HG03175 (cell line): ENCODE measurements at regions not wholly inside any gene's neighbourhood (a gene's known extent, or its start where the extent isn't known, plus 50 kb on each side); places are given as distances from the start of the nearest gene placed in this dataset.
"Not testable (repeated sequence)": the region's sequence is repeated elsewhere in the genome, so short reads cannot be mapped to it uniquely, and the experiment has no call there.

Source experiments
- ATAC-seq: cut with Tn5 transposase; IDR thresholded peaks from one replicate; pipeline ENCODE4 v1.9.1; 2021; ENCODE audit warnings: mild to moderate bottlenecking, moderate library complexity; ENCODE audit not compliant: unreplicated experiment

DNA sequence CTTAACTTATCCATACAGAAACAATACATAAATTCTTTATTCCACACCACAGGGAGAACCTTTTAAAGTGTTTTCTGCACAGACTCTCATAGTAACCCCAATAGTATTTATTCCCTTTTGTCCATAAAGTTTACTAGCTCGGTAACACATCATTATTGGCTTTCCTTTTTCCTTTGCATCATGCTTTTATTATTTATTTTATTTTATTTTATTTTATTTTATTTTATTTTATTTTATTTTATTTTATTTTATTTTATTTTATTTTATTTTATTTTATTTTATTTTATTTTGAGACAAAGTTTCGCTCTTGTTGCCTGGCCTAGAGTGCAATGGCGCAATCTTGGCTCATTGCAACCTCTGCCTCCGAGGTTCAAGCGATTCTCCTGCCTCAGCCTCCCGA is 655.4 kb downstream of the VGLL3 start:
- ATAC-seq, result not testable (repeated sequence)

DNA sequence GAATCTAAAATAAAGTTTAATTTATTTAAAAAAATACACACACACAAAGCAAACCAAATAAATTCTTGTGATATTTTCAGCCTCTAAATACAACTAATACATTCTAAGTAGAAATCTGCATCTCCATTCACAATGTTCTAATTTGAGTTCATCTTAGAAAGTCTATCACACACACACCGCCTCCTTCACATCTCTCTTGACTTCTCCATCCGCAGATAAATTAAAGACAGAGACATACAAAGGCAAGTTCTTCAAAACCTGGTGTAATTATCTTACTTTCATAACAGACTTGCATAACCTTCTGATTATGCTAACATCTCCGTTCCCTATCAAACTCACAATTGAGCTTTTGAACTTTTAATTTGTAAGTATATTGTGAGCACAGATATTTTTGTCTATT is 657.3 kb downstream of the VGLL3 start:
- no peak for ATAC-seq

DNA sequence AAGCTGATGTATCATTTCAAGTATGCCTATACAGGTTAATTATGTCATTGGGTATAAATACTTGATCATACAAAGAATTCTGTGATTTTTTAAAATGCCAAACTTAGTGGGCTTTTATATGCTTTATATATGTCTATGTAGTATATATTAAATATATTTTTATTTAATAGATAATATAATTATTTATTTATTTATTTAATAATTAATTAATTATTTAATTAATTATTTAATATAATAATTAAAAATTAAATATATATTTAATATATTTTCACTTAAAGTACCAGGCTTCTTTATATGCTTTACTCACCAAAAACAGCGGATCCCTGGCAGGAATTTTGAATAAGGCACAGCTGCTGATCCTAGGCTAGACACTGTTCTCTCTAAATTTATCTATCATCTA is 687.0 kb downstream of the VGLL3 start:
- ATAC-seq, result no peak

DNA sequence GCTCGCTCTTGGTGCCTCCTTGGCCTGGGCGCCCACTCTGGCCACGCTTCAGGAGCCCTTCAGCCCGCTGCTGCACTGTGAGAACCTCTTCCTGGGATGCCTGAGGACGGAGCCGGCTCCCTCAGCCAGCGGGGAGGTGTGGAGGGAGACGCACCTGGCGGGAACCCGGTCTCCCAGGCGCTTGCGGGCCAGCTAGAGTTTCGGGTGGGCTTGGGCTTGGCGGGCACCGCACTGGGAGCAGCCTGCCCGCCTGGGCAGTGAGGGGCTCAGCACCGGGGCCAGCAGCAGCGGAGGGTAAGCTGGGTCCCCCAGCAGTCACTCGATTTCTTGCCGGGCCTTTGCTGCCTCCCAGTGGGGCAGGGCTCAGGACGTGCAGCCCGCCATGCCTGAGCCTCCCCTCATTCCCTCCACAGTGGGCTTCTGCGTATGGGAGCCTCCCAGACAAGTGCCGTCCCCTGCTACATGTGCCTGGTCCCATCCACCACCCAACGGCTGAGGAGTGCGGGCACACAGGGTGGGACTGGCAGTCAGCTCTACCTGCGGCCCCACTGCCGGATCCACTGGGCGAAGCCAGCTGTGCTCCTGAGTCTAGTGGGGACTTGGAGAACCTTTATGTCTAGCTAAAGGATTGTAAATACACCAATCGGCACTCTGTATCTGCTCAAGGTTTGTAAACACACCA is 708.7 kb downstream of the VGLL3 start:
- ATAC-seq, result no peak

DNA sequence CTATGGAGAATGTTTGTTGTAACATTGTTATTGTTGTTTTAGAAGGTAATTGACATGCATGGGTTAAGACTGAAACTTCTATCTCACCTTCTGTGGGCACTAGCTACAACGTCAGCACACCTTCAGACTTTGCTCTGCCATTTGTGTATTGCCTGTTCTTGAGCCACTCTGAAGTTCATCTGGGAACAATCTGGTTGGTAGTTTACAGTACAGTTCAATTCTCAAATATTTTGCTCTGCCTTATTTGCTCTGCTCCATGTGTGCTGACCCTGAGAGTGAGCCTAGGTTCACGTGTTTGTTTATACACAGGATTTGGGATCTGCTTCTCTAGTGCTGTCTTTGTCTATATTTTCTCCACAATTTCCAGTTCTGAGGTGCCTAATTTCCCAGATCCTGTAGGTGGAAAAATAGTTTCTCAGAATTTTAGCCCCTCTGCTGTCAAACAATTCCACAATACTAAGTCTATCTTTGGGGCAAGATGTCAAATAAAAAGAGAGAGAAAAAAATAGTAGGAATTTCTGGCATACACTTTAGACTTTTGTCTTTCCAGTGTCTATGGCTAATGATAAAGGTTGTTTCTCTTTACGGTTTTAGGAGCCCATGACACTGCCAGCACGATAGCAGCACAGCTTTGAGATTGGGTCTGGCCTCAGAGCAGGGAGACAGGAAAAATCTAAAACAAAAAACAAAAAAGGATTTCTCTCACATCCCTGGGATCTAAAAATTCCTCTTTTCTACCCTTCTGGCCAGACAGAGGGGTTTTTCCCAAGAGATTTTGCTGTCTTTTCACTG is 721.4 kb downstream of the VGLL3 start:
- no peak for ATAC-seq

DNA sequence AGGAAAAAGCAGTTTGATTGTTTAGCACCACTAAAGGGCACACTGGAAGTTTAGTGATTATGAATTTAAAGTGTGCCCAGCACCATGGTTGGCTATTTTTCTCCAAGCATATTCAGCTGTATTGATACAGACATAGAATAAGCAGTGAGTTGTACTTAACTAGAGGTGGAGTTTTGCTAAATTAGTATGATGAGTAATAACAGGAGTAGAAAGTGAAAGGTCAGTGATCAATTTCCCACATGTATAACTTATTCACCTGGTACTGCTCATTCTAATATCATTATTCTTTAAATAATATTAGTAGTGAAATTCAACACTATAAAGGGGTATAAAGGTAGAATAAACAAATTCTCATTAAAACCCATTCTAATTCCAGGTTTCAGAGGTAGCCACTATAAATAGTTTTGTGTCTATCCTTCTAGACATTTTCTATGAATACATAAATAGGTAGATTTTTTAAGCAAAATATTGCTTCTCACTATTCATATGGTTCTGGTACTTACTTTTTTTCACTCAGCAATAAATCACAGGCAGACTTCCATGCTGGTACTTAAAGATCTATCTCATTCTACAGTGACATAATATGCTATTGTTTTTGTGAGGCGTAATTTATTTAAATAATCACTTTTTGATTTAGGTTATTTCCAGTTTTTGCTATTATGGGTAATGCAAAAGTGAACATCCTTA is 732.9 kb downstream of the VGLL3 start:
- ATAC-seq, result no peak

DNA sequence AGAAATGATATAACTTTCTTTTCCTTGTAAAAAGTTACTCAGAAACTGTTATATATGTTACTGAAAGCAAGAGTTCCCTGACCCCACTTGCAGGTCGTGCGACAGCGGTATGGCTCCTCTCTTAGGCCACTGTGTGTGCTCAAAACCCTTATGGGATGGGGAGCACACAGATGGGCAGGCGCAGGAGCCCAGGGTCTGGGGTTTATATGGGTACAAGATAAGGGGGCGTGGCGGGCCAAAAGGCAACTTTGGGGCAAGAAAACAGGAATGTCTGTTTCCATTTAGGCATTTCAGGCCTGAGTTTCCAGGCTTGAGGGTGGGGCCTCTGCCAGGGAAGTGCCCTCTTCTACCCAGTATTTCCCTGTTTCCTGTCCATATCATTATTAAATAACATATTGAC is 736.5 kb downstream of the VGLL3 start:
- ATAC-seq, result no peak

DNA sequence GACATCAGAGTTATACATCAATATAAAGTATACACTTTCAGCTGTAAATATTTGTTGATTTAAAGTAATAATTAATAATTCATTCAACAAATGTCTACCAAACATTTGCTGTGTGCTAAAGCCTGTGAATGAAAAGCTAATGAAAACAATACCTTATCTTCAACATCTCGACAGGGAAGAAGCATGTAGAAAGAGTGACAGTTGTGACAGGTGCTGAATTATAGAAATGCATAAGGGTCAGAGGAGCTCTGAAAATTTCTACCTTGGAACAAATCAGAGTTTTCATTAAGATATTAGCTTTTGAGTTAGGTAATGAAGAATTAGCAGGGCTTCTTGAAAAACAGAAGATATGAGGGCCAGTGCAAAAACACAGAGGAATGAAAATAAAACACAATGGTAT is 739.2 kb downstream of the VGLL3 start:
- no peak for ATAC-seq

DNA sequence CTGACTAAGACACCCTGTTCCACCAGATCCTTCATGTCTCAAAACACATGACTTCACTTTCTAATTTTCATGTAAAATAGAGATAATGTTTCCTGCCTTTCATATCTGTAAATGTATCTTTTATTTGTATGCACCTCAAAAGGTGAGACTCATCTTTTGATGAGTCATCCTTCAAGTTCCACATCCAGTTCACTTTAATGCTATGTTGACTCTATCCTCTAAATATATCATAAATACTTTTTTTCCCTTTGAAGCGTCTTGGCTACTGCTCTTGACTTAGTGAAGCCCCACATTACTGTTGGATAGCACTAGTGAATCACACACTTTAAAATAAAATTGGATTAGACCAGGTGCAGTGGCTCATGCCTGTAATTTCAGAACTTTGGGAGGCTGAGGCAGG is 741.1 kb downstream of the VGLL3 start:
- no peak for ATAC-seq

DNA sequence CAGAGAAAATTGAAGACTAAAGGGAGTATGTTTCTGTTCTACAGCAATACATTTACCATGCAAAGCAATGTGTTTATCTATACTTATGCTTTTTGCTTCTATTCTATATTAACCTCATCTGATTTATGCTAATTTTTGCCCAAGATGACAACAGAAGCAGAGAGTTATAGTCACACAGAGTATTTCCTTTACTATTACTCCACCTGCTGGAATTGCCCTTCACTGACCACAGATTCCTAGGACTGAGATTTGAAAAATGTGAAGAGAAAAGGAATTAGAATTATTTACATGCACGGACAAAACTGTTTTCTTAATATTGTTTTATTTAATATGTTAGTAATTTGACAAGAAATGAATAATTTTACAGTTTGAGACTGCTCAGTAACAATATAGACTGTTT is 745.6 kb downstream of the VGLL3 start:
- no peak for ATAC-seq

DNA sequence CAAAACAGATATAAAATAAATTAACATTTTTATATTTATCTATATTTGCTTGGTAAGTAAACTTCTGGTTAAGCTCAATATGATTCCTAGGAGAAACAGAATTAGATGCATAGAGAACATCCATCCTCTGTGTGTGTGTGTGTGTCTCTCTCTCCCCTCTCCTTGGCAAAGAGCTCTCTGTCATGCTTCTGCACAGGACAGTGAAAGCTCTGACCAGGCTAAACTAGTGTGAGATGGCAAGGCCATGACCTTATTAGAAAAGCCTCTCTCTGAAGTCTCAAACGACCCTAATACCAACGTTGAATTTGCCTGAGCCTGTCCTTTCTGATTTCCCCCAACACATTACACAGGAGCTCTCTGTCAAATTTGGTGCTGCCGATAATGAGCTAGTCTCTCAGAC is 746.0 kb downstream of the VGLL3 start:
- no peak for ATAC-seq

DNA sequence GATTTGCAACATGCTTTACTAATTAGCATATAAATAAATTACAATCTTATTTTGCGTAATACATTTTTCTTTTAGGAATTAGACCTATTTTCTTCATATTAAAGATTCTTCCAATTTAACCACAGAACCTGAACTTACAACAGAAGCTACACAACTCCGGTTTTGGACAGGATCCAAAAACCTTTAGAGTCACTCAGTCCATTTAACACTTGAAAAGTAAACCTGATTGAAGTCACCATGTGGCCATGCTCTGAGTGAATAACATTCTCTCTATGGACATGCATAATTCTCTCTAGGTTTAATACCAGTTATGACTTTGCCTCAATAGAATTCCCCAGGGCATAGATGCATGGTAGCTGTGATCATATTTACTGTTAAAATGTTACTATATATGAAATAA is 751.0 kb downstream of the VGLL3 start:
- no peak for ATAC-seq

DNA sequence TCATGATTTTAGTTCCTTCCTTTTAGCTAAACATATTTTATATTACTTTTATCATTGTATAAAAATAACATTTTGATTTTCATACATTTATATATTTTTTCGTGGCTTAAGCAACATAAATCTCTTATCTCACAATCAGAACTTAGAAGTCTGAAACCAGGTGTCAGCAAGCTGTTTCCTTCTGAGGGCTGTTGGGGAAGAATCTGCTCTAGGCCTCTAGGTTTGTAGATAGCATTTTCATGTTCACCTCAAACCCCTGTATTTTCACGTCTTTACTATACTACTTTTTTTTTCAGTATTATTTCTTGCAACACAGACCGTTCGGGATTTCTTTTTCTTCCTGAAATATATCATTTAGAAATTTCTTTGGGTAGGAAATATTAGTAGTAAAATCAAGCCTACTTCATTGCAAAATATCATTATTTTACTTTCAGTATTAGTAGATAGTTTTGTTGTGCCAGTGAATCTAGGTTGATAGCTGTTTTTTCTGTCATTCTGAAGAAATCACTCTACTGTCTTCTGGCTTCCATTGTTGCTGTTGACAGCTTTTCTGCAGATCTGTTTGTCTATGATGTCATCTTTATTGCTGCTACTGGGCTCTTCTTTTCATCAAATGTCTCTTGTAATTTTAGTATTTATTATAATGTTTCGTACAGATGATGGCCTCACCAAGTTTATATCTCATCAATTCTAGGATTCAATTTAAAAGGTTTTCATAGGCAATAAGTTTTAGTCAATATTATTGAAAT is 756.3 kb downstream of the VGLL3 start:
- ATAC-seq, result no peak

DNA sequence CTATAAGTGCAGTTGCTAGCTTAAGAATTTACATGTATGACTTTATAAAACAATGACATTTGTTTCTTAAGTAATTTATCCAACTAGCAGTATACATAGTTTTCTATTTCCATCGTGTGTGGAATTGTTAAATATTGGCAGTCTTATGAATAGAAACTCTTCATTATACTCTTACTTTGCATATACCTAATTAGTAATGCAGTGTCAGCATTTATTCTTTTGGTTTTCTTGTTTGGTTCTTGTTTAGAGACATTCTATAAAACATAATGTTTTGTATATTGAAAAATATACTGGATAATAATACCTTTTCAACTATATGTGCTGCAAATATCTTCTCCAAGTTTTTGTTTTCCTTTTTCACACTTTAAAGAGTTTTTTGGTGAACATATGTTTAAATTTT is 760.2 kb downstream of the VGLL3 start:
- no peak for ATAC-seq

DNA sequence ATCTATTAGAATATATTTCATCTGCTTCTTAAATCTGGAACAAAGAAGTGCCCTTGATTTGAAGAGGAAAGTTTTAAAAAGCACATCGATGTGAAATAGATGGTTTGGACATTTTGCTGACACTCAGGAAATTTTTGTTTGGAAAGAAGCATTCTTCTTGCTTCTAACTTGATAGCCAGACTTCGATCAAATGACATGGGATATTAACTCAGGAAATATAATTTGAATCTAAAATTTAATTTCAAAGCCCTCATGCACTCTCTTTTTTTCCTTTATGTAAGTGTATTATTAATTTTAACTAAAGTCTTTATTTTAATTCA is 761.2 kb downstream of the VGLL3 start:
- ATAC-seq, result no peak

DNA sequence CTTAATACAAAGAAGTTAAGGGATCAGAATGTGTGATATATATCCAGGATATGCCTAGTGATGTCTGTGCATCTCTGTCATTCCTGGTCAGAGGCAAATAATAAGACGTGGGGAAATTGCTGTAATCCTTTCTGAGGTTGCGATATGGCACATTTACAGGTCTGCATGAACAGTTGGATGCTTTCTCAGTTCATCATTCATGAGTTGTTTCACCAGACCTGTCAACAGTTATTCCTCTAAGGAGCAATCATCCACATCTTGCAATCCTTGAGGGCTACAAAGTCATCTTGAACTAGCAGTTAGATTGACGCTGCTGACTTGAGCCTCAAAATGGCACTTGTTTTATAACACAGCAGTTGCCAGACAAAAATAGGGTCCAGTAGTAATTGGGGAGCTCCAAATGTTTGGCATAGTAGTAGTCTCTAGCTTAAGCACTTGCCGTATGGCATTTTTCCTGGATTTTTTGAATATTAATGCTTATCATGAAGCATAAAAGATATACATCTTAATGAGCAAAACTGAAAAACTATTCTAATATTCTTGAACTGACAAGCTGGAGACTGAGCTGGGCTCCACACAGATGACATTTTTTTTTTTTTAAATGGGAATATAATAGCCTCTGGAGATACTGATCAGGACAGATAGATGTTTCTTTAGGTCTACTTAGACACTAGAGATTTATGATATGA is 761.7 kb downstream of the VGLL3 start:
- ATAC-seq, result no peak

DNA sequence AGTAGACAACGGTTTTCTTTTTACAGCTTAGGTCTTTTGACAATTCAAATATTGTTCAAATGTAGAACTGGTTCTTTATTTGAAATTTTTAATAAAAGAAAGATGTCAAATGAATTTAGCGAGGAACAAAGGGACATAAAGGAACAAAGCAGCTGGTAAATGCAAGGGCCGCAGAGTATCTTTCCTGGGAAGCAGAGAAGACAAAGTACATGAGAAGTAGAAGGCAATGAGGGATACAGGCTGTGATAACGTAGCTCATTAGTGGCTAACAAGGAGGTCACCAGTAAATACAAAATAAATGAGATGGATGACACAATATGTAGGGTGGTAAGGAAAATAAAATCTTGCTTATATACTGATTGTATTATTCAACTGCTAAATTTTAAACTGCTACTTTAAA is 762.8 kb downstream of the VGLL3 start:
- no peak for ATAC-seq

DNA sequence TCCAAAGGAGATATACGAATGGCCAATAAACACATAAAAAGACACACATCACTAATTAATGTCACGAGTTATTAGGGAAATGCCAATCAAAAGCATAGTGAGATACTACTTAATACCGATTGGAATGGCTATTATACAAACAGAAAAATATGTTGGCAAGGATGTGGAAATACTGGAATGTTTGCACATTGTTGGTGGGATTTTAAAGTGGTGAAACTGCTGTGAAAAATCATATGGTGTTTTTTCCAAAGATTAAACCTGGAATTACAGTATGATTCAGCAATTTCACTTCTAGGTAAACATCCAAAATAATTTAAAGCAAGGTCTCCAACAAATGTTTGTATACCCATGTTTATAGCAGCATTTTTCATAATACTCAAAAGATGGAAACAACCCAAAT is 765.5 kb downstream of the VGLL3 start:
- ATAC-seq, result no peak

DNA sequence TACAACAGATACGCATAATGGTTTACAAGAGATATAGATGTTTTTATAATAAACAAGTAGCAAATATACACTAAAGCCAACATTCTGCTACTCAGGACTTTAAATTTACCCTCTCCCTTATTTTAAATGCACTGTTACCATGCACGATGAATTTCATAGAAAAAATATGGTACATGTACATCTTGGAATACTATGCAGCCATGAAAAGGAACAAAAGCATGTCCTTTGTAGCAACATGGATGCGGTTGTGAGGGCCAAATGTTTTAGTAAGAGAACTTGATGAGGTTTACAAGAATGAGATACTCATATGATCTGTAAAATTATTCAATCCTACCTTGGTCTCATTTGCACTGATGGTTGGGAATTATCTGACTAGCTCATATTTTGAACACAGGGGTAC is 769.3 kb downstream of the VGLL3 start:
- no peak for ATAC-seq

DNA sequence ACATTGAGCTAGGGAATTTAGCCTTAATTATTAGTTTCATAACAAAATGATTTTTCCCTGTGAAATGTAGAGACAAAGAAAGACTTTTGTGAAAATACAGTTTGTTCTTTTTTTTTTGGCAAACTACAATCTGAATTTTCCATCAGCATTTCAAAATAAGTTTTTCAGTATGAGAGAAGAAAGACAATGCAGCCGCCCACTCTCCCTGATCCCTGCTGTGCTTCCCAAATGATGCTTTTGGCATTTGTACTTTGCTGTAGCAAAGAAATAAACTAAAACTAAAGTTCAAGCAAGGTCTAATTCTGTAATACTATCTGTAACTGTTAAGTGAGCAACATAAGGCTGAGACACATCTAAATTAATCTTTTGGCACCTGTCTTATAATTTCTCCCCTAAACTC is 782.2 kb downstream of the VGLL3 start:
- ATAC-seq, result no peak

DNA sequence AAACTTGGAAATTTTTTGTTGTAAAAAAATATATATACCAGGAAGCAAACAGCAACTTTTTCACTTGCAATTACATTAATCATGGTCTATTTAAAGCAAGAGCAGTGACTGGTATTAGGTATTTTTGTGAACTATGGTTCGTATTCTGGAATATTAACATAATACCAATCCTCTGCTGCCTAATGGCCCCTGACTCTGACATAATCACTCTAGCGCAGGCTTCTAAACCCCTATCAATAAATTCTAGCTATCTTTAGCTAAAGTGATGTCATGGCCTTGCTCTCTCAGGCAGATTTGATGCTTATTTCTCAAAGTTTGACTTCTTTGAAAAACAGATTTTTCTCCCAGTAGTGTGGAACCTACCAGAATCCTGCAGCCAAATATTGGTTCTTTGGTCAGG is 808.3 kb downstream of the VGLL3 start:
- no peak for ATAC-seq
